NCI-H187 treated with DMSO at 0.1 percent for 48 hours (cell line): ENCODE measurements at regions not wholly inside any gene's neighbourhood (a gene's known extent, or its start where the extent isn't known, plus 50 kb on each side); places are given as distances from the start of the nearest gene placed in this dataset.
A peak's percentile ranks its signal among the peaks of the same experiment; 100 is the strongest.

ENCODE experiments used
- DNase-seq: peaks from one replicate; lab custom pipeline; 2025; lab: John Stamatoyannopoulos, UW

DNA sequence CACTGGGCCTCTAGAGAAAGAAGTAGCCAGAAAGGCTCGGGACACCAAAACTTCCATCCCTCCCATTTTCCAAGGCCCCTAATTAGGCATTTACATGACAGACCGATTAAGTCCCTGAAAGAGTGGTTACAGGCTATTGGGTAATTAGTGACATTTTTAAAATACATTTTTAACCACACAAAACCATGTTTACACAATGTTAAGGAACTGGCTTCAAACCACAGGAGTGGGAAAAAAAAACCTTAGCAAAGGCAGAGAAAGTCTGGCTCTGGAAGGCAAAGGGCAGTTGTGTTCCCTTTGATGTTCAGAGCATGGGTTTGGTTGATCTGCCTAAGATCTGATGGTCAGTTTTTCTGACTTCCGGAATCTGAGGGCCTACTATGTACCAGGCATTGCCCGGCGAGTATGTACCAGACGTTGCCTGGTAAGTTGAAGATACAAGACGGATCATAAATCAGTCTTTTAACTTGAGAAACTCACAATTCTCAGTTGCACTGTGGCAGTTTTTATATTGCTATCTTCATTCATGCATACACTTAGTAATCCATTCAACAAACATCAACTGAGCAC lies 576.5 kb downstream of the MED13L start:
- DNase-seq, result no peak

GRCh38 chr12:115700081-115700480 lies 577.4 kb downstream of the MED13L start:
- no peak for DNase-seq

DNA sequence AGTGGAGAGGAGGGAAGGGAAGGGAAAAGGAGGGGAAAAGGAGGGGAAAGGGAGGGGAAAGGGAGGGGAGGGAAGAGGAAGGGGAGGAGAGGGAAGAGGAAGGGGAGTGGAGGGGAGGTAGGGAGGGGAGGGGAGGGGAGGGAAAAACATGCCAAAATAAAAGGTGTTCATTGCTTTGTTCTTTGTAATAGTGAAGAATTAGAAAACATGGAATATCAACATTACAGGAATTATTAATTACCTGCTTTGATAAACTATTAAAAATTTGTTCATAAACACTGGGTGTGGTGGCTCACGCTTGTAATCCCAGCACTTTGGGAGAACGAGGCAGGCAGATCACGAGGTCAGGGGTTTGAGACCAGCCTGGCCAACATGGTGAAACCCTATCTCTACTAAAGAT lies 579.2 kb downstream of the MED13L start:
- DNase-seq, result no peak

DNA sequence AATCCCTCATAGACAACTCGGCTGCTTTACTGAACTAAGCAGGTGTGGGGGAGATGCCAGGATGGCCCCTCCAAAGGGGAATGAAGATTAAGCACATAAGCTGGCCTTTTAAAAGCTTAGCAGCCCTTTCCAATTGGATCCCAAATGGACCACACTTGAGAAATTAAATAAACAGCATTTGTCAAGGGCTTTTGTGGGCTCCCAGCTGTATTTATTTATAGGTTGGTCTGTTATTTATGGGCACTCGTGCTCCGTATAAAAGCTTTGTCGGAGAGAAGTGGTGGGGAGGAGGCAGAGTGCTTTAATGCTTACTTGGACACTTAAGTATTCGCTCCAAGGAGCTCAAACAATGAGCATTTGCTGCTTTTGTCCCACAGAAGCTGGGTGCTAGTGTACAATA lies 580.2 kb downstream of the MED13L start:
- peak; percentile 97 for DNase-seq

DNA sequence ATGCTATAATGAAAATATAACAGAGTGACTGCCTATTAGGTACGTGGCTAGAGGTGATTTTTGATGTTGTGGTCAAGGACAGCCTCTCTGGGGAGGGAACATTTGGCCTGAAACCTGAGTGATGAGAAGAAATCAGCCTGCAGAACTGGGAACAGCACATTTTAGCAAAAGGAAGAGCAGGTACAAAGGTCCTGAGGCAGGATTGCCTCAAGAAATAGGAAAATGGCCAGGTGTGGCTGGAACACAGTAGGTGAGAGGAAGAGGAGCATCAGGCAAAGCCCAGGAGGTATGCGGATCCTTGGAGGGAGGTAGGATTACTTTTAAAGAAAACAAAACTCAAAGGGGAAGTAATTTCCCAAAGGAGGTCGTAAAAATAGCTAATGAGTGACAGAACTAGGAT lies 582.9 kb downstream of the MED13L start:
- no peak for DNase-seq

DNA sequence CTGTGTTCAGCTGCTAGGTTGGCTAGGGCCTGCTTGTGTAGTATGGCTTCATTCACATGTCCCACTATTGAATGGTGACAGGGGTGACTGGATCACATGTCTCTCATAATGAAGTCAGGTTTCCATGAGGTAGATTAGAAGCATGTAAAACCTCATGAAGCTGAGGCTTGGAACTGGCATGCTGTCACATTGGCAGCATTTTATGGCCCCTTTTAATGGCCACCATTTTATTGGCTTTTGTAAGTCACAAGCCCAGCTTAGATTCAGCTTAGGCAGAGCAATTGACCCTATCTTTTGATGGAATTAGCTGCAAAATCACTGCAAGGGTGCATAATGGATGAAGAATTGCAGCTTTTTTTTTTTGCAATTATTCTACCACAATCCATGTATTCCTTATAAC lies 583.5 kb downstream of the MED13L start:
- DNase-seq, result no peak

DNA sequence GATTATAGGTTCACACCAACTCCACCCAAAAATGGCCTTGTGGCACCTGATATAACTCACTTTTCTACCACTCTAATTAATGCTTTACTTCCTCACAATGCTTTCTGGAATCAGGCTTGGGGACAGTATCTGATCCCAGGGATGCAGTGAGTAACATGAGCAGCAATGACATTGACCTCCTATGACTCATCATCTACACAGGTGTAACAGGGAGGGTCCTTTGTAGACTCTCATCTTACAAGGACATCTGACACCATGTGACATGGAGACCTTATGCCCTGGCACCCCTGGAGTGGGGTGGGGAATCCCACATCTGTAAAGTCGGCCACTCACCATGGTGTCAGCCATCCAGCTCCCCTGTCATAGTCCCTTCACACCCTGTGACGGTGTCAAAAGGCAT lies 586.4 kb downstream of the MED13L start:
- DNase-seq, result no peak

- no peak for DNase-seq
These were observed 590.4 kb downstream of the MED13L start for GRCh38 chr12:115687094-115687493.

DNA sequence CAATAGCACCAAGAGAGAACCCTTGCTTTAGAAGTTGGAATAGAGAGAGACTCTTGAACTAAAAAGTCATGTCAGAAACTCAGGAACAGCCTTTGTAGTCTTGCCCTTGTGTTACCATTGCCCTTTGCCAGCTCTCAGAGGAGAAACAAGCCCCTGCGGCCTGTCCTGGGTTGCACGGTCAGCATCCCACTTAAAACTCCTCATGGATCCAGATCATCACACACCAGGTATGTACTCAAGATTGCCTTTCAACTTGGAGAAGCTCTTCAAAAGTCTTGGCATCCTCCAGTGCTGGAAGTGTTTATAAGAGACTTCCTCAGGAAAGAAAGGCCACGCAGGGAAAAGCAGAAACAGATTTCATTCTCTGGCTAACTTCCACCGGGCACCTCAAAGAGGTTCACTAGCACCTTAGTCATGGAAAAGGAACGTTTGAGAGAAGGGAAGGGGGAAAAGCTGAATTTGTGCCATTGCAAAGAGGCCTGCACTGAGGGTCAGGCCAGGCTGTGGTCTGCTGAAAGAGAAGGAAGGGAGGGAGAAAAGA lies 594.2 kb downstream of the MED13L start:
- no peak for DNase-seq

- DNase-seq, result no peak
These were observed 596.5 kb downstream of the MED13L start for GRCh38 chr12:115680967-115681366.

DNA sequence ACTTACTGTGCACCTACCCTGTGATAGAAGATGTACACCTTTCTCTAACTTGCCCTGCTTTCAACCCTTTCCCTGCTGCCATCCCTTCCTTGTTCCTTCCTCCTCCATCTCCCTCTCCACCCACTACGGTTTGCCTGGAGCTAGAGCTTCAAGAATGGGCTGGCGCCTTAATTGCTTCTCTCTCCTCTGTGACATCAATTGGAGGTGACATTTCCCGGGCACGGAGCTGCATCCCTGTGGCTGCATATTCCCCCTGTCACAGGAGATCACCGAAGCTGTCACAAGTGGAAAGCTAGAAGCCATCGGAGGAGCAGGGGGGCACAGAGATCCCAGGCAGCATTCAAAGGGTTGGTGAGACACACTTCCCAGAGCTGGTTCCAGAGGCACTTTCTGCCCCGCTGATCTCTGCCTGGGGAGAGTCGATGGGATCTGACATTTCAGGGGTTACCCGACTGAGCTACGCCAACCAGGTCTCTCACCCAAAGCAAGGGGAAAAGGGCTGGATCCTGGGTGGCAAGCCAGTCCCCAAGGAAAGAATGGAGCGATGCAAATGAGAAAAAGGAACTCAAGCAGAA lies 604.9 kb downstream of the MED13L start:
- no peak for DNase-seq

DNA sequence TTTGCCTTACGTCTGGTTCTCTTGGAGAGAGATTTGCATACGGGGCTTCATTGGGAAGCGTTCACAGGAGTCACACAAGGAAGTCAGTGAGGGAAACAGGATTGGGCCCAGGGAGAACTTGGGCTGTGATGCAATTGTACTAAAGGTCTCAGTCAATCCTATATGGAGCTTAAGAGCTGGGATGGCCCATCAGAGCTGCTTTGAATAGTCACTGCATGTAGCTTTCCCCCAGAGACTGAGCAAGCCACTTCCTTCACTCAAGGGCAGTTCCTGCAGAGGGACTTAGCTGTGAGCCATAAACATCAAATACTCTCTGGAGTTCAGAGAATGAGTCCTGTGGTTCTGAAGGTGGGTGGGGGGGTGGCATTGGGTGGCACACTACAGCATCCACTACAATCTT lies 605.4 kb downstream of the MED13L start:
- DNase-seq, result no peak

- no peak for DNase-seq
These were observed 606.6 kb downstream of the MED13L start for GRCh38 chr12:115670869-115671268.

DNA sequence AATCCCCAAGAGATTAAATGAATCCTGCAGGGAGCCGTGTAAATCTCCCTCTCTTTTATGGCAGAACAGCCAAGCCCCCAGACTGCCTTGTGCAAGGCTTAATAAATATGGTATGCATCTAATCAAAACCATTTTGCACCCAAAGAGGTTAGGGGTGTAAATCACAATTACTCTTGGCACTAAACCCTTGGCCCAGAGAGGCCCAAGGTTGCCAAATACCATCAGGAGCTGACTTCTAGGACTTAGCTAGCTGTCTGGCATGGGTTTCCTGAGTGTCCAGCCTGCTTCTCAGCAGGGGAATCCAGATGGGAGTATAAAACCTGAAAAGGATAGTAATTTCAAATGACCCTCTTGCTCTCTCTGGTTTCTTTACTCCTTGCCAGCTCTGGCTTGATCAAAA lies 610.4 kb downstream of the MED13L start:
- DNase-seq, result no peak

GRCh38 chr12:115666168-115666567 lies 611.3 kb downstream of the MED13L start:
- no peak for DNase-seq

DNA sequence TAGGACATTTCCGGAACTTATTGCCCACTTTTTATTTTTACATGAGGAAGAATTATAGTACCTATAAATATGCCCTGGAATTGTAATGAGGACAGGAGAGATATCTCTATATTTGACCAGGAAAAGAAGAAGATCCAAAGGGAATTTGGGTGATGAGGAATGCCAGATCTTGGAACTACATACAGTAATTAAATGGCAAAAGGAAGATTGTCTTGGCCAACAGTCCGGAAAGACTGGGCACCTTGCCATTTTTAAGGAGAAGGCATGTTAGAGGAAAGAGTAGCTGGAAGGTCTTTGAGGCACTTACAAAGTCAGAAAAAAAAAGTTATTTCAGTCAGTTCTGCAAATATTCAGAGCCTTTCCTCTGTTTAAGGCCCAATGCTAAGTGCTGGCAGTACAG lies 616.4 kb downstream of the MED13L start:
- no peak for DNase-seq

- DNase-seq, result no peak
These were observed 617.2 kb downstream of the MED13L start for GRCh38 chr12:115660211-115660805.

DNA sequence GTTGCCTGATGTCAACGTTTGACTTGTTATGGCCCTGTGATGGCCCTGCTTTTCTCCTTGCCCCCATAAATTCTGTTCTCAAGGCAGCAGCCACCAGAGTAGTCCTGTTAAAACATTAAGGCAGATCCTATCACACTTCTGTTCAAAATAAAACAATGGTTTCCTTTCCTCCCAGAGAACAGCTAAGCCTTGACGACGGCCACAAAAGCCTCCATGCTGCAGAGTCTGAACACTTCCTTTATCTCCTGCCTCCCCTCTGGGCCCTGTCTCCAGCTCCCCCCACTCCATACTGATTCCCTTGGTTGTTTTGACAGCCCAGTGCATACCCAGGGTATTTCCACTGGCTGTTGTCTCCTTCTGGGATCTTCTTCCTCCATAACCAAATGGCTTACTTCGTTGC lies 618.1 kb downstream of the MED13L start:
- DNase-seq, result no peak

DNA sequence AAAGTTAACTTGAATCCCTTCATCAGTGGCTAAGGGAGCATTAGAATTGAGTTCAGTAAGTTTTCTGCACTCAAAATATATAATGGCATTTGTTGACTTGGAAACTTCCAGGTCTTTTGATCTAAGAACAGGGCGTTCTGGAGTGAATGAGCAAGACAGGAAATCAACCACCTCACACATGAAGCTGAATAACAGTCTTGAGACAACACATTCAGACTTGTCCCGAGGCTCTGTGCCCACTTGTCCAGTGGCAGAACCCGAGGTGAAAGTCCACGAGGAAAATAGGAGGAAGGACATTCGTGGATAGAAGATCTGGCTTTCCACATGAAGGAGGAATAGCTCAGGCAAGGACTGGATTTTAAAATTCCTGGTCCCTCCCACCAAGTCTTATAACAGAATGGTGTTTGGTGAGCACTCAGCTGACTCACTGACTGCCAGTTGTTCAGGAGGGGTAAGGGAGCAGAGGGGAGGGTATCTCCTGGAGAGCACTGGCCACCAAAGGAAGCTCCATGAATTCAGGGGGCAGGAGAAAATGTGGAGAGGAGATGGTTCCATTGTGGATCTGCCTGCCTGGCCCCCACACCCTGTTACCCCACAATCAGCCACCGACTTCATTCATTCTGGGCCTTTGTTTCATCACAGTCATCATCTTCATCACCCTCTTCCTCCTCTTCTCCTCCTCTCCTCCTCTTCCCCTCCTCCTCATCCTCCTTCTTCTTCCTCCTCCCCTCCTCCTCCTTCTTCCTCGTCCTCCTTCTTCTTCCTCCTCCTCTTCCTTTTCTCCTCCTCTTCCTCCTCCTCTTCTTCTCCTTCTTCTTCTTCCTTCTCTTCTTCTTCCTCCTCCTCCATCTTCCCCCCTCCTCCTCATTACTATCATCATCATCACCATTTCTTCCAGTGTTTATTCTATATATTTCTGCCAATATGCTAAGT lies 620.1 kb downstream of the MED13L start:
- no peak for DNase-seq

GRCh38 chr12:115650026-115650425 lies 627.5 kb downstream of the MED13L start:
- no peak for DNase-seq

DNA sequence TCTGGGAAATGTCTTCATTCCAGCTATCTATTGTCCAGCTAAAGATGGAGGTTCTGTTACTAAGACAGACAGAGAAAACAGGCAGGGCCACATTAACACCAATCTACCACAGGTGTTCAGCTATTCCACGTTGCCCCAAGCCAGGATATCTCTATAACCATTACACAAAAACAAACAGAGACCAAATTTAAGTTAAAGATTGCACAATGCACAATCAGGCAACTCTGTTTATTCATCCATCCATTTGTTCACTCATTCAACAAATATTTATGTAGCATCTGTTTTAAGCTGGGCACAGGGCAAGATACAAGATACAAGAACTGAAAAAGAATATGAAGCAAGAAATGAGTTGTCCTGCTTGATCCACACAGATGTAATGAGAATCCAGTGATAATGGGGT lies 629.0 kb downstream of the MED13L start:
- no peak for DNase-seq

DNA sequence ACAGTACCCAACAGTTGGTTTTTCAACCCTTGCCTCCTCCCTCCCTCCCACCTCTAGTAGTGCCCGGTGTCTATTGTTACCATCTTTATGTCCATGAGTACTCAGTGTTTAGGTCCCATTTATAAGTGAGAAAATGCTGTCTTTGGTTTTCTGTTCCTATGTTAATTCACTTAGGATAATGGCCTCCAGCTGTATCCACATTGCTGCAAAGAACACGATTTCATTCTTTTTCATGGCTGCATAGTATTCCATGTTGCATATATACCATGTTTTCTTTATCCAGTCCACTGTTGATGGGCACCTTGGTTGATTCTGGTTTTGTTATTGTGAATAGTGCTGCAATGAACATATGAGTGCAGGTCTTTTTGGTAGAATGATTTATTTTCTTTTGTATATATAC lies 631.3 kb downstream of the MED13L start:
- no peak for DNase-seq

- no peak for DNase-seq
These were observed 636.6 kb downstream of the MED13L start for GRCh38 chr12:115640929-115641328.
